HG03280 (cell line): ENCODE measurements at regions not wholly inside any gene's neighbourhood (a gene's known extent, or its start where the extent isn't known, plus 50 kb on each side); places are given as distances from the start of the nearest gene placed in this dataset.
A peak's percentile ranks its signal among the peaks of the same experiment; 100 is the strongest.
"Not testable (repeated sequence)": the region's sequence is repeated elsewhere in the genome, so short reads cannot be mapped to it uniquely, and the experiment has no call there.

Source experiments
- ATAC-seq: cut with Tn5 transposase; IDR thresholded peaks from one replicate; pipeline ENCODE4 v1.9.1; 2021; ENCODE audit warnings: mild to moderate bottlenecking, moderate library complexity; ENCODE audit not compliant: unreplicated experiment

DNA sequence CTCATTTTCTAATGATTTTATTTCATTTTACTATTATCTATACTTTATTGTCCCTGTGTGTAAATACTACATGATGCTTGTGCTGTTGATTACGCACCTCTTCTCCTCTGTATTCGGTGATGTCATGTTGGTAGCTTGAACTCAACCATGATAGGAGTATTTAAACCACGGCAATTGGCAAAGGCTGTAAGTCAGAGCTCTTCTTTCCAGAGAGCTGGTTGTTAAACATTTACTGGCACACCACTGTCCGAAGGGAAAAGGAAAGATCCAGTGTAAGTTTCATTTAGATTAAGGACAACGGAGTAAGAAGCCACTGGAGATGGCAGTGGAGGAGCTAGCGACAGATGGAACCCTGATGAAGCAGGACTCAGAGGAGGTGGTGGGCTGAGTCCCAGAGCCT is 93.4 kb upstream of the KCNE2 start:
- no peak for ATAC-seq

DNA sequence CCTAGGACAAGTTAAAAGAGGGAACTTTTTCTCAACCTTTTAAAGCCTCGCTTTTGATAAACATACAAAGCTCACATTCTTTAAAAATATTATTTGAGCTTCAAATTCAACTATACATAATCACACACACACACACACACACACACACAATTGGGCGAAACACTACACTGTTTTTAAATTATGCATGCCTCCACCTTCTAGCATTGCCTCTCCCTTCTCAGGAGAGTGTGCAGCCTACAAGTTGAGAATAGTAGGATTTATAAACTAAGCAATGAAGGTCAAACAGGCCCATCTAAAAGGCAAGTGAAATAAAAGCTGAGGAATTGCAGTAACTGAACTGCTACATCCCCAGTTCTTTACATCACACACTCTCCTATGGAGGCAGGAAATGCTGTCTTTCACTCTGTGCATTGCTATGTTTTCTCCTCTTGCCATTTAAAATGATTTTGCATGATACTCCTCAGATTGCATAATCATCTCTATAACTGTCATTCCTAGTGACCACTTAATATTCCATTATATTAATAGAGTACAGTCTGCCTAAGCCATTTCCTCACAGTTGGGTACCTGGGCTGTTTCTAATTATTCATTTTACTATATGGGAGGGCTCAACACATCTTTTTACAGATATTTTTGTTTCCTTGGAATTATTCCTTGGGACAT is 92.5 kb upstream of the KCNE2 start:
- no peak for ATAC-seq

DNA sequence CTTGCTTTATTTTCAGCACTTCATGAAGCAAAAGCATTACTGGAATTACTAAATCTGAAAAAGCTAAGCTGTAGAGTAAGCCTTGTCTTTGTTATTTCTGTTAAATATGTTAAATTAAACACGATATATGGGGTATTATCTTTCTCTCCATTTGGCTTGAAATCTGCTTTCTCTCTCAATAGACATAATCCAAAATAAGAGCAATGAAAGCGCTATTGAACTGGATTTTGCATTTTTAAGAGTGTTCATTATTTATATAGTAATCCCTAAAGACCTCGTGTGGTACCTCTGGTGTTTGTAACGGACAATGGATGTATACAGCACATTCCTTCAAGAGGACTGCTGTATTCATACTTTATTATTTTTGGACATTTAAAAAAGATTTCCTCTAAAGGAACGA is 91.5 kb upstream of the KCNE2 start:
- no peak for ATAC-seq

- ATAC-seq, result no peak
Measured at GRCh38 chr21:34274001-34274400, 89.8 kb upstream of the KCNE2 start.

- ATAC-seq, result peak; percentile 51
Measured at GRCh38 chr21:34276711-34277425, 86.9 kb upstream of the KCNE2 start.

- no peak for ATAC-seq
Measured at GRCh38 chr21:34278451-34278850, 85.4 kb upstream of the KCNE2 start.

GRCh38 chr21:34279285-34279684 is 84.5 kb upstream of the KCNE2 start:
- ATAC-seq, result no peak

GRCh38 chr21:34279883-34280282 is 83.9 kb upstream of the KCNE2 start:
- ATAC-seq, result no peak

- ATAC-seq, result no peak
Measured at GRCh38 chr21:34280389-34280795, 83.4 kb upstream of the KCNE2 start.

DNA sequence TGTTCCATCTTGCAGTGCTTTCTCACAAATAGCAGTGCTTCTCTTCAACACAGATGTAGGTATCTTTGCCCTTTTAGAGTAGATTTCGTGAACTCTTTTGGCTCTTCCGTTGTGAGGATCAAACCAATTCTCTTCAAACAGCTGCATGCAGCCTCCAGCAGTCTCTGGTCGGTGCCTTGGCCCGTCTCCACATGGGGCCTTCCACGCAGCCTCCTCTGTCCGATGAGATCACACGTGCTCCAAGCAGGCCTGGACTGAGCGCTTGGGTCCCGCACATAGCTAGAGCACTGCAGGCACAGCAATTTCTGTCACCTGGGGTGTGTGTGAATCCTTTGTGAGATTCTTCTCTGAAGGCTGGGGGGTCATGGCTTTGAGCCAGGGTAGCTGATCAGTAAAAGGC is 82.8 kb upstream of the KCNE2 start:
- ATAC-seq, result no peak

- no peak for ATAC-seq
Measured at GRCh38 chr21:34282223-34282622, 81.6 kb upstream of the KCNE2 start.

DNA sequence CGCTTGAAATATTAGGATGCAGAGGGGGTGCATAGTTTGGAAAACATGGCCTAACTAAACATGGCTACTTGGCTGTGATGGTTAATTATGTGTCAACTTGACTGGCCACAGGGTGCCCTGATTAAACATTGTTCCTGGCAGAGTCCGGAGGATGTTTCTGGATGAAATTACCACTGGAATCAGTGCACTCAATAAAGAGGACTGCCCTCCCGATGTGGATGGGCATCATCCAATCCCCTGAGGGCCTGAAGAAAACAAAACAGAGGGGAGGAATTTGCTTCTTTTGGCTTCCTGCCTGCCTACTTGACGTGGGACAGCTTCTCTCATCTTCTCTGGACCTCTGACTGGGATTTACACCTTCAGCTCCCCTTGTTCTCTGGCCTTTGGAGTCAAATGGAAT is 79.1 kb upstream of the KCNE2 start:
- no peak for ATAC-seq

GRCh38 chr21:34288042-34288441 is 75.8 kb upstream of the KCNE2 start:
- not testable (repeated sequence) for ATAC-seq

DNA sequence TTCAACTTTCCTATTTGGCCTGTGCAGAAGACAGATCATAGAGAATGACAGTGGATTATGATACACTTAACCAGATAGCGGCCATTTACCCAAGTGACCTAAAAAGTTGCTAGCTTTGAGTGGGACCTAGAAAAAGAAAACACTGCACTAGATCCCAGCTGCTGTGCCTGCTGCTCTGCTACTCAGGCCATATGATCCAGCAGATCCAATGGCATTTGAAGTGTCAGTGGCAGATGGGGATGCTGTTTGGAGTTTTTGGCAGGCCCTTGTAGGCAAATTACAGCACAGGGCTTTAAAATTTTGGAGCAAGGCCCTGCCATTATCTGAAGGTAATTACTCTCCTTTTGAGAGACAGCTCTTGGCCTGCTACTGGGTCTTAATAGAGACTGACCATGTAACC is 74.0 kb upstream of the KCNE2 start:
- no peak for ATAC-seq

DNA sequence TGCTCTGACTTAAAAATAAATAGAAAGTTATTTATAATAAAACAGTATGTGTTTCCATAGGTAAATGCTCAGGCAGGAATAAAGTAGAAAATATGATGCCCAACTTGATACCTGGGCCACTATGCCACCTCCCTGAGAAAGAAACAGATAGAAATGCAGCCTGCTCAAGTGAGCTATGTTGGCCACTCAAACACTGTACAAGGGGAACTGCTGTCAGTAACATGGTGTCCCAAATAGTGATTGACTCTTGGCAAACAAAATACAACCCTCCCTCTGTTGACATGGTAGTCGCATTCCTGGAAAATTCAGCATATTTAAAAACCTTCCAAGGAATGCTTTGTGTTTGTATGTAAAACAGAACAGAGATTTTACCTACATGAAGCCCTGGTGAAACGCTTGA is 66.9 kb upstream of the KCNE2 start:
- ATAC-seq, result no peak

DNA sequence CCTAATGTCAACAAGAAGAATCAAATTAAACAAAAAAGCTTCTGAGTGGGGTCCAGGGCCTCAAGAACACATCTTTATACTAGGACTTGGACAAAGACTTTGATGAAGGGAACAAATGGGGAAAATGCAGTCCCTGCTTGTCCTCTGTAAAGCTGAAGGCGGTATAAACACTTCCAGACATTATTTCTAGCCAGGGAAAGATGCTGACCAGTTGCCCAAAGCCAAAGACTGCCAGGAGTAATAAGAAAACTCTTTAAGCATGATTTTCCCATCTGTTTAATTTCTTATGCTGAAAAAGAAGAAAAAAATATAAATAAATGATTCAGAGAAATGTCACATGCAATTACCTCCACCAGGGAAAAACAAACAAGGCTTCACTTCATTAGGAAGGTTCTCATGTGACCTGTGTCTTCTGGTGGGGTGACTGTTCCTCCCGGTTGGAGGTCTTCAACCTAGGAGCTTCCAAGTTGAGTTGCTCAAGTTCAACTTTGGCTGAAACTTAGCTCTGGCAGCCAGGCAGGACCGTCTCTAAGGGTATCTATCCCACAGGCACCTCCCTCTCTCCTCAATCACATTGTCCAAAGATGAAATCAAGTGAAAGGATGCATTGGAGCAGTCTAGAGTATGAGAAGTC is 65.2 kb upstream of the KCNE2 start:
- ATAC-seq, result no peak

- ATAC-seq, result no peak
Measured at GRCh38 chr21:34299168-34299539, 64.7 kb upstream of the KCNE2 start.

DNA sequence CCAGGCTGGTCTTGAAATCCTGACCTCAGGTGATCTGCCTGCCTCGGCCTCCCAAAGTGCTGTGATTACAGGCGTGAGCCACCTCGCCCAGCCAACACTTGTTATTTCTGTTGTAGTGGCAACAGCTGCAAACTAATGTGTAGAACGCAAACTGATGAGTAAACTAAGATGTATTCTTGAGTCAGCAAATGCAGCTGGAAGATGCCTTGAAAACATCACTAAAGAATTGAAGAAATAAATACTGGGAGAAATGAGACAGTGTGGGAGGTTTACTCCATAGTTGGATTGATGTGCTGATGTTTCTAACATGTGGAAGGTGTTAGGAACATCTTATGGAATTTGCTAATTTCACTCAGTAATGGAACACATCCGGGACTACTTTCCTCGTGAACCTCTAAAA is 61.3 kb upstream of the KCNE2 start:
- no peak for ATAC-seq

DNA sequence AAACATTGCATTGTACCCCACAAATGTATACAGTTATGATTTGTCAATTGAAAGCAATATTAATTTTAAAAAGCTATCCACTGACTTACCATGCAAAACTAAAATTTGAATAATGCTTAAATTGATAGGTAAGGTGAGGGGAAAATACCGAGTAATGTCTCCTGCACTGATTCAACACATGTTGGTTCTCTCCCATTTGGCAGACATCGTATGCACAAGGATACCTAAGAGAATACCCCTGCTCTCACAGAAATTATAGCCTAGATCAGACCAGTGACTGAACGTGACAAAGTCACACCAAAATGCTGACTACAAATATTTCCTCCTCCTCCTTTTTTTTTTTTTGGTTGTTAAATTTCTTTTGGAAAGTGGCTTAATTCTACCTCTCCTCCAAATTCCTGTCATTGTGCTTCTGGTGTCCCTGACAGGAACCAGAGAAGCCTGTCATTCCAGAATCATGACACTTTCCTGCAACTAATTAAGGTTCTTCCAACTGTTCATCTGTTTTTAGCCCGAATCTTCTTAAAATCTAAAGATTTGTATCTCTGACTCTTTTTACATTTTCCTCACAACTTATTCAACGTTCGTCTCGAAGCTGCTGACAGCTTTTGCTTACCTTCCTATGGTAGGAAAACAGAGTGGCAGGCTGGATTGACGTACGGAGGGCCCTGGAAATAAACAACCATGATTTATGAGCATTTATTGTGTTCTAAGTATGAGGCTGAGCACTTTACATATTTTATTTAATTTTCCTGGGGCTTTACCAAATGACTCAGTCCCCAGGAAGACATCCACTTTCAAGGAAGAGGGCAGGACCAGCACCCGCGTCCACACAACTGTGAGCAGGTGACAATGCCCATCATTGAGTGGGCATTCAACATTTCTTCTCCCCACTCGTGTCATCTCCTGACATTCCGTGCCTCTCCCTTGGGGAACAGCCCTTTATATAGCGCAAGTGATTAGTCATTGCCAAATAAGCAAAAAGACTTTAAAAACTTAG is 57.9 kb upstream of the KCNE2 start:
- no peak for ATAC-seq

DNA sequence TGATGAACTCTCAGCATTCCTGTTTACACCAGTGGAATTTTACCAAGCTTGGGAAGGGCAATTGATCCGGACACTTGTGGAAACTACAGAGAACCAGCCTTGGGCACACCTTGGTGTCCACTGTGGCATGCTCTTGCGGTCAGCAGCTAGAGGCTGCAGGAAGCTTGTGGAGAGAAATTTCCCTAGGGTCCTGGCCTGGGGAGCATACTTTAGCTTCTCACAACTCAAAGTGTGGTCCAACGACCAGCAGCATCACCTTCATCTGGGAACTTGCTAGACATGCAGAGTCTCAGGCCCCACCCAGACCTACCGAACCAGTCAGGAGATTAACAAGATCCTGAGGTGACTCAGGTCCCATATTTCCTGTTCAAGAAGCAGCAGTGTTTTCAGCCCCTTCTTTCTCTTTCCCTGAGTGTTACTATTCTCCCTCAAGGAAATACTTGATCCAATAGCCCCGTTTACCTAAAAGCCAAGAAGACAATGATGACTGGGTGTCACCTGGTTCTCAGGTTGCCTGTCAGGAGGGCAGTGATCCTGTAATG is 55.7 kb upstream of the KCNE2 start:
- ATAC-seq, result no peak
